ENCODE measurements at regions not wholly inside any gene's neighbourhood (a gene's known extent, or its start where the extent isn't known, plus 50 kb on each side); places are given as distances from the start of the nearest gene placed in this dataset.

- no peak for TF ChIP-seq TSHZ2 (CRISPR knock-in tag; IDR thresholded peaks at IDR 0.05)
- TF ChIP-seq TOX (CRISPR knock-in tag; IDR thresholded peaks at IDR 0.05; ENCODE audit: borderline replicate concordance), result no peak
- TF ChIP-seq TCF4 (CRISPR knock-in tag; IDR thresholded peaks at IDR 0.05; ENCODE audit: borderline replicate concordance), result no peak
- no peak for TF ChIP-seq ZNF70 (CRISPR knock-in tag; IDR thresholded peaks at IDR 0.05)
These were observed 65.4 kb downstream of the SOX3 start (continued) for GRCh38 chrX:140439476-140439875.

- TF ChIP-seq SNAI2 (CRISPR knock-in tag; IDR thresholded peaks at IDR 0.05), result no peak
- no peak for TF ChIP-seq ESRRG (CRISPR knock-in tag; IDR thresholded peaks at IDR 0.05)
- no peak for TF ChIP-seq ZFP3 (CRISPR knock-in tag; IDR thresholded peaks at IDR 0.05)
- no peak for ATAC-seq
These were observed 70.5 kb downstream of the SOX3 start for GRCh38 chrX:140434347-140434746.

GRCh38 chrX:140433582-140433981 is 71.3 kb downstream of the SOX3 start:
- no peak for TF ChIP-seq ZC3H10 (CRISPR knock-in tag; IDR thresholded peaks at IDR 0.05)
- no peak for TF ChIP-seq CSRNP3 (CRISPR knock-in tag; IDR thresholded peaks at IDR 0.05)
- no peak for TF ChIP-seq CREB5 (CRISPR knock-in tag; IDR thresholded peaks at IDR 0.05; ENCODE audit: low read depth)
- no peak for TF ChIP-seq TSHZ2 (CRISPR knock-in tag; IDR thresholded peaks at IDR 0.05)
- TF ChIP-seq GLIS3 (CRISPR knock-in tag; IDR thresholded peaks at IDR 0.05), result no peak
- TF ChIP-seq OSR1 (CRISPR knock-in tag; IDR thresholded peaks at IDR 0.05), result no peak
- TF ChIP-seq ZFP30 (CRISPR knock-in tag; IDR thresholded peaks at IDR 0.05), result no peak
- TF ChIP-seq ZFP3 (CRISPR knock-in tag; IDR thresholded peaks at IDR 0.05), result no peak
- no peak for TF ChIP-seq ZNF8 (CRISPR knock-in tag; IDR thresholded peaks at IDR 0.05)
- no peak for TF ChIP-seq ARNTL (CRISPR knock-in tag; IDR thresholded peaks at IDR 0.05; ENCODE audit: borderline replicate concordance, low read depth)
- TF ChIP-seq CSDC2 (CRISPR knock-in tag; IDR thresholded peaks at IDR 0.05), result no peak
- no peak for TF ChIP-seq POU6F1 (CRISPR knock-in tag; IDR thresholded peaks at IDR 0.05; ENCODE audit: borderline replicate concordance, low read depth)
- no peak for TF ChIP-seq TOX (CRISPR knock-in tag; IDR thresholded peaks at IDR 0.05; ENCODE audit: borderline replicate concordance)
- no peak for TF ChIP-seq PATZ1 (CRISPR knock-in tag; IDR thresholded peaks at IDR 0.05; ENCODE audit: borderline replicate concordance)
- no peak for TF ChIP-seq RARB (CRISPR knock-in tag; IDR thresholded peaks at IDR 0.05)
- TF ChIP-seq ESRRG (CRISPR knock-in tag; IDR thresholded peaks at IDR 0.05), result no peak
- TF ChIP-seq ISL1 (CRISPR knock-in tag; IDR thresholded peaks at IDR 0.05), result no peak
- no peak for TF ChIP-seq BACH2 (CRISPR knock-in tag; IDR thresholded peaks at IDR 0.05; ENCODE audit: borderline replicate concordance)
- no peak for ATAC-seq
